HG03280 (cell line): ENCODE measurements at regions not wholly inside any gene's neighbourhood (a gene's known extent, or its start where the extent isn't known, plus 50 kb on each side); places are given as distances from the start of the nearest gene placed in this dataset.

ENCODE experiments used
- ATAC-seq: cut with Tn5 transposase; IDR thresholded peaks from one replicate; pipeline ENCODE4 v1.9.1; 2021; ENCODE audit warnings: mild to moderate bottlenecking, moderate library complexity; ENCODE audit not compliant: unreplicated experiment

DNA sequence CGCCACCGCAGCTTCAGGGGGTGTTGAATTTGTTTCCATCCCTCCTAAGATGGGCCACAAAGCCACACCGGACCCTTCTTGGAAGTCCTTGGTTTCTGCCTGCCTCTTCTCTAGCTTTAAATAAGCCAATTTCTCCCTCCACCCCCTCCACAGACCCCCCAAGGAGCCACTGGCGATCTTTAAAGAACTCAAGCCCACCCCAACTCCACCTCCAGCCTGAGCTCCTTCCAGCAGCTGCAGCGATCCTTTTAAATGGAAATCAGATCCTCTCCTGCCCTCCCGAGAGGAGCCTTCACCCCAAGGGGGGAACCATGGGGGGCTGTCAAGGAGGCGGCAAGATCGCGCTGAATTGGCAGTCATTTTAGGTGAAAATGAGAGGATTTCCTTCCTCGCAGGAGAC lies 133.1 kb downstream of the NCOR2 start:
- ATAC-seq: no peak

DNA sequence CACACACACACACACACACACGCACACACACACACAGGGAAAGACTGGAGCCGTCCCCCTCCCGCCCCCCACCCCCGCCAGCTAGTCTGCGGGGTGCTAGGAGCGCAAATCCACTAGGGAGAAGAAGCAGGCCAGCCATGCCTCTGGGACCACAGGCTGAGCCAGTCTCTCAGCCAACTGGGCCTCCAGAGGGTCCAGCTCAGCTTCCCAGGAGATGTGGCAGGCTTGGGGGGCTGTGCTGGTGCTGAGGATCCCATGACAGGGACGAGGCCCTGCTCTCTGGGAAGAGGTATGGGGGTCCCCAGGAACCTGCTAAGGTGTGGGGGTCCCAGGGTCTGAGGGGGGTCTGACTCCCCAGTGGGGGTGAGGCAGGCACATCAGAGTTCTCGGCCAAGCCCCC lies 133.5 kb downstream of the NCOR2 start:
- ATAC-seq: no peak

DNA sequence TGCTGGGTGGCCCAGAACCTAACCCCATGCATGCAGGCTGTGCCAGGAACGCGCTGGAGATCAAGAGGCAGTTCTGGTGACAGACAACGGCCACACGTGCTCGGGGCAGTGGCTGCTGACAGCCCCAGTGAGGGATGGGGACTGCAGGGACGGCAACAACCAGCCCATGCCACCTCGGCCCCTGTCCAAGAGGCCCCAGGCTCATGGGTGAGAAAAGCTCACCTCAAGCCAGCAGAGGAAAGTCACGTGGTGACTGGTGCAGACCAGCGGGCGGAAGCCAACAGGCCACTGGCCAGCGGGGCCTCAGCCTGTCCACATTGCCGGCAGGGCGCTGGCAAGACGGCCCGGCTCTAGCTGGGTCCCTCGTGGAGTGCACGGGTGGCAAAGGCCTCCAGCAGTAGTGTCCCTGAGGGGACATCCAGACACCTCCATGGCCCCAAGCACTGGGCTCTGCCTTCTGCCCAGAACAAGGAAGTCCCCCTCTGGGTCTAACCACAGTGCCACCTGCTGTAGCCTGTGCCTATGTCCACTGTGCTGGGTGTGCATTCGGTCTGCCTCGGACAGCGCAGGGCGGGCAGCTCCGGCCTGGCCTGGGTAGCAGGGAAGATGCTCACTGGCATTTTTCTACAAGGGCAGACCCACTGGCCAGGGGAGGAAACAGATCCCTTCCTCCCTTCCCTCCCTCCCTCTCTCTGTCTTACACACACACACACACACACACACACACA lies 134.1 kb downstream of the NCOR2 start:
- ATAC-seq: no peak

DNA sequence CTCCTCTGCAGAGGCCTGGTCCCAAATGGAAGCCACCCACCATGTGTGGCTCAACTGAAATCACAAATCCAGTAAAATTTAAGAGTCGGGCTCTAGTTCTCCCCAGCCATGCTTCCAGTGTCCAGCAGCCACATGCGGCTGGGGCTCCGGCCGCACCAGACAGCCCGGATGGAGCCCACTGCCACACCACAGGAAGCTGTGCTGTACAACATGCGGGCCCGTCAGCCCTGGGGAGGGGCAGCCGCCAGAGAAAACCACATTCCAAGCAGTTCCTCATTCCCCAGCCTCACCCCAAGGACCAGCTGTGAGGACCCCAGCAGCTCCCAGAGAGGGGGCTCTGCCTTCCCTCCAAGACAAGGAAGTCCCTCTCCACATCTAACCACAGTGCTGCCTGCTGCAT lies 135.0 kb downstream of the NCOR2 start:
- no peak for ATAC-seq

DNA sequence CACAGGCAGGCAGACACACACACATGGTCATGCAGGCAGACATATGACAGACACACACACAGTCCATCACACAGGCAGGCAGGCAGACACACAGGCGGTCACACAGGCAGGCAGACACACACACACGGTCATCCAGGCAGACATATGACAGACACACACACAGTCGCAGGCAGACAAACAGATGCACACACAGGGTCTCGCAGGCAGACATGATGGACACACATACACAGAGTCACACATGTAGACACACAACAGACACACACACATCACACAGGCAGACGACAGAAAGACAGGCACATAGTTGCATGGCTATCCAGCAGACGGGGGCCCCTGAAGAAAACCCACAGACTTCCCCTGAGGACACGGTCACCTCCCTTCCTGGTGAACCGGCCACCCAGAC lies 135.4 kb downstream of the NCOR2 start:
- ATAC-seq: no peak

DNA sequence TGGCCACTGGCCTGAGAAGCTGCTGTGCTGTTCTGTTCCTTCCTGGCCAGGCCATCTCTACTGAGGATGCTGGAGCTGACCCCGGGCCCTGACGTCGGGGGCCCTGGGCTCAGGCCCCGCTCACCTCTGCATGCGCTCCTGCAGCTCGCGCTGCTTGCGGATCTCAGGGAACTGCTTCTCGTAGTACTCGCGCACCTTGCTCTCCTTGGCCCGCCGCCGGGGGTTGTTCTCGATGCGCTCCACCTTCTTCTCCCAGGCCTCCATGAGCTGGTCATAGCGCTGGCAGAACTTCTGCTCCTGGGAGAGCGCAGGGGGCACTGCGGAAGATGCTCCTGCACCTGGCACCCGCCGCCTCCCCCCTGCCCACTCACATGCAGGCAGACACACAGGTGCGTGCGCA lies 135.6 kb downstream of the RFLNA start:
- no peak for ATAC-seq

DNA sequence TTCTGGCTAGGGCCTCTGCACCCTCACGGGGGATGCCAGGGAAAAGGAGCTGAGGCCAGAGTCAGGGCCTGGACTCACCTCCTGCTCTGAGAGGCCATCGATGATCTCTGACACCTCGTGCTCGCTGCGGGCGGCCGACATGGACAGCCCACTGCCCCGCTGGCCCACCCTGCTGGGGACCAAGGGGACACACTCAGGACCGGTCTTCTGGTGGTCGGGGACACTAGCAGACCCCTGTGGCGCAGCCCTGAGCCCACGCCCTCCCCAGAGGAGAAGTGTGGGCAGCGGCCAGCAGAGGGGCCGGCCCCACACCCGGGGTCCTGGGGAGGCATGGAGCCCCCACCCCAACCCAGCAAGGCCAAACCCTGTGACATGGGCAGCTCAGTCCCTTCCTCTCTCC lies 134.6 kb downstream of the RFLNA start:
- no peak for ATAC-seq

DNA sequence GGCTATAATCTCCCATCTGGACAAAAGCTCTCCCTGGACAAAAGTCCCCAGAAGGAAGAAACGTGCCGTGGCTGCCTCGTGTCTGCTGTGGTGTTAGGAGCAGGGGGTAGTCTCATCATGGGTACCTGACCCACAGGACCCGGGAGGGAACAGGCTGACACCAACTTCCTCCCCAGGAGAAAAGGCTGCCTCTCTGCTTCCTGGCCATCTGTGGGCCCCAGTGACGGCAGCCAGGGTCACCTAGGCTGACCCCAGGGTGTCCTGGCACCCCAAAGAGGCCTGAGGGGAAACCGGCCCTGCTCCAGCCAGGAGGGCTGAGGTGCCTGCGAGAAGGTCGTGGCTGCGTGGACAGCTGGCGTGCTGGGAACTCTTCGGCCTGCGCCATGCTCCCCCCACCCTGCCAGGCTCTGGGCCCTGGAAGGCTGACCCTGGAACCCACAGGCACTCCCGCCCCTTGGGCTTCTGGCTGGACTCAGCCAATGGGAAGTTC lies 133.9 kb downstream of the RFLNA start:
- no peak for ATAC-seq

DNA sequence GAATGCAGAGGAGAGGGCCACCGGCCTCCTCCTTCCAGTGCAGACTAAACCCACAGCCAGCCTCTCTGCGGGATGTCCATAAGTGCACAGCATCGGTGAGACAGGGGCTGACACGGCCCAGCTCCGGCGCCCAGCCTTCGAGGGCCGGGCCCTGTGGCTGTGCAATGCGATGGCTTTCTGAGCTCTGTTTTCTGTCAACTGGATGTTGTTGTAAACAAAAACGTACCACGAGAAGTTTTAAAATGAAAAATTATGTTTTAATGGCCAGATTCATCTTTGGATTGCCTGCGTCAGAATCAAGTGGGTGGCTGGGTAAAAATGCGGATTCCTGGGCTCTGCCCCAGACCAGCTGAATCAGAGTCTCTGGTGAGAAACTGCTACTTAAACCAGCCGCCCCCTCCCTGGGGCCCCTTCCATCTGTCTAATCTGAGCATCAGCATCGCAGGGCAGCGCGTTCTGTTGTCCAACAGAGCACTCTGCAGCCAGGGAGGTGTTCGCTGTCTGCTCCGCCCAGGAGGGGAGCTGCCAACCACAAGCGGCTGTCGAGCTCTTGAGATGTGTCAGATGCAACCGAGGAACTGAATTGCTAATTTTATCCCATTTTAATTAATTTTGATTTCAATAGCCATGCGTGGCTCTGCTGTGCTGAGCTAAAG lies 133.4 kb downstream of the RFLNA start:
- ATAC-seq: no peak

DNA sequence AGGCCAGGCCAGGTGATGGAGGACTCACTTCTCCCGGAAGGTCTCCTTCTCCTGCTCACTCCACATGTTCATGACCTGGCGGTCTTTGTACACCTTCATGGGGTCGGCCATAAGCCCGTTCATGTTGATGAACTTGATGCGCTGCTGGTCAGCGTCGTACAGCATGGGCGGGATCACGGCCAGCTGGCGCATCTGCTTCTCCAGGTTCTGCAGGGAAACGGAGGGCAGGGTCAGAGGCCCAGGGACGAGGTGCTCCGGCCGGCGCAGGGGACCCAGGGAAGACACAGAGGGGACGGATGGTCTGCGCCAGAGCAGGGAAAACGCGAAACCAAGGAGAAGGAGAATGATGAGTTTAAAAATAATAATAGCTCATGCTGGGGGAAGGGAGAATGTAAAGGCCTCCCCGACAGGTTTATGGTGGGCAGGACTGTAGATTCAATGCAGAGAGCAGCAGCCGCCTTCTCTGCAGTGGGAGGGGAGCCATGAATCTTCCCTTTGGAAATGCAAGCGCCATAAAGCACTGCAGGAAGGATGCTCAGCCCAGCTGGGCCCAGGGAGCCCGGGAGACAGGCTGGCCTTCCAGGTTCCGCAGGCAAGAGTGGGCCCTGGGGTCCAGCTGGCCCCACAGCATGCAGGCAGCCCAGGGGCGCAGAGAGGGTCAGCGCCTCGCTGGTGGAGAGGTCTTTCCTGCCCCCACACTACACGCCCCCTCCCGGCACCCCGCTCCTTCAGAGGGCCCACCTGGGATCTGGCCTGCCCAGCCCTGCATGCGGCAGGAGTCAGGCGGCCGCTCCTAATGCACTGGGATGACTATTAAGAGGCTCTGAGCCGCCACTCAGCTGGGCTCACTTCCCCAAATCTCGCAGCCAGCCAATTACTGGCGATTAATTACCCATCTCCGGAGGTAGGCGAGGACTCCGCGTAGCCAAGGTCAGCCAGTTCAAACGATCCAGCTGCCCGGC lies 132.0 kb downstream of the RFLNA start:
- no peak for ATAC-seq

DNA sequence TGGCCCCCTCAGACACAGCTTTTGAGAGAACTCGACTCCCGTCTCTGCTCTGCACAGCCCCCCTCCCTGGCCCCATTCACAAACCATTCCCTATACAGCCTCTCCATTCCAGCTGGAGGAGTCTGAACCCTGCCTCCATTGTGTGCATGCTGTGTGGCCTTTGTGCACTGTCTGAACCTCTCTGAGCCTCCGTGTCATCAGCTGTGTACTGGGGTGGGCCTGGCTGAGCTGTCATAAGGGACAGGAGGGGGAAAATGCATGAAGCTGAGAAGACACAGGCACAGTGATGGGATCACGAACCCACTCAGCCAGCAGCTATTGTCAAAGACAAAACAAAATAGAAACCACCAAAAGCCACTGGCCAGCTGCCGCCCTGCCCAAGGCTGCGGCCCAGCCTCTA lies 130.8 kb downstream of the RFLNA start:
- no peak for ATAC-seq

DNA sequence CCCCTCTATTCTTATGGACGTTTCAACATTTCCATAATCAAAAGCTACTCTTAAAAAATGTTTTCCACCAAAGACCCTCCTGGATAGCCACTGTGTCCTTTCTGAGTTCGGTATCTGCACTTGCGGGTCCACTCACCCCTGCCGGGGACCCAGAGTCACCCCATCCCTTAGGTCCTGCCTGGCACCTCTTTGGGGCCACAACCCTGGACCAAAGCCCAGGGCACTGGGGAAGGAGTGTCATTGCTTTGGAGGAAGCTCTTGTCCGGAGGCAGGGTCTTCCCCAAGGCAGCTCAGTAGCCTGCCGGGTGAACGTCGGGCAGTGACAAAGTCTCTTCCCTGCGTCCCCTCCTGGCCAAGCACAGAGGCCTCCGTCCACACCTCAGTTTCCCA lies 129.6 kb downstream of the RFLNA start:
- ATAC-seq: no peak

DNA sequence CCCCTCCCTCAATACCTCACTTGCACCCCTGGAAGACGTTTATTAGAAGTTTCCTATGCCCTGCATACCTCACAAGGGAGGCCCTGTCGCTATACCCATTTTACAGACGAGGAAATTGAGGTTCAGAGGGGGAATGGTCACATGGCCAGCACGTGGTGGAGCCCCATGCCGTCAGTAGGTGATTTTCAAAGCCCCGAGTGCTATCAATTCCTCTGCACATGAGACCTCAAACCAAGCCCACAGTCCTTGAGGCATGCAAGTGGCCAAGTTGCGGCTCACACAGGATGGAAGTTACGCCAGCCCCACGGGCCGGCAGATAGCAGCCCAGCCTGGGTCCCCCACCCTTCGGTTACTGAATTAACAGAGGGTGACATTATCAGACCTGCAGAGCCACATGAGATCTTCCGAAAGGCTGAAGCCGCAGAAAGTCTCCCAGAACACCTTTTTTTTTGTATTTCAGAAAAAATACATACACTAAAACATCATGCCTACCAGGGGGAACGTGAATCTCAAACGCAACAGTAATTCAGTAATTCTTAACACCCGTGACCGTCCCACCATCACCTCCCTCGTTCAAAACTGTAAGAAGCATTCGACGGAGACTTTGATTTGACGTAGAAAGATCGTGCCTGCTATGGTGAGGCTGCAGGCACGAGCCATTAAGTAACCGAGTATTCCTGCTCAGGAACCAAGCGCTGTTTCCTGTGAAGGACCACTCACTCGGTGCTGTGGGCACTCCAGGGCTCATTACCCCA lies 129.0 kb downstream of the RFLNA start:
- no peak for ATAC-seq

DNA sequence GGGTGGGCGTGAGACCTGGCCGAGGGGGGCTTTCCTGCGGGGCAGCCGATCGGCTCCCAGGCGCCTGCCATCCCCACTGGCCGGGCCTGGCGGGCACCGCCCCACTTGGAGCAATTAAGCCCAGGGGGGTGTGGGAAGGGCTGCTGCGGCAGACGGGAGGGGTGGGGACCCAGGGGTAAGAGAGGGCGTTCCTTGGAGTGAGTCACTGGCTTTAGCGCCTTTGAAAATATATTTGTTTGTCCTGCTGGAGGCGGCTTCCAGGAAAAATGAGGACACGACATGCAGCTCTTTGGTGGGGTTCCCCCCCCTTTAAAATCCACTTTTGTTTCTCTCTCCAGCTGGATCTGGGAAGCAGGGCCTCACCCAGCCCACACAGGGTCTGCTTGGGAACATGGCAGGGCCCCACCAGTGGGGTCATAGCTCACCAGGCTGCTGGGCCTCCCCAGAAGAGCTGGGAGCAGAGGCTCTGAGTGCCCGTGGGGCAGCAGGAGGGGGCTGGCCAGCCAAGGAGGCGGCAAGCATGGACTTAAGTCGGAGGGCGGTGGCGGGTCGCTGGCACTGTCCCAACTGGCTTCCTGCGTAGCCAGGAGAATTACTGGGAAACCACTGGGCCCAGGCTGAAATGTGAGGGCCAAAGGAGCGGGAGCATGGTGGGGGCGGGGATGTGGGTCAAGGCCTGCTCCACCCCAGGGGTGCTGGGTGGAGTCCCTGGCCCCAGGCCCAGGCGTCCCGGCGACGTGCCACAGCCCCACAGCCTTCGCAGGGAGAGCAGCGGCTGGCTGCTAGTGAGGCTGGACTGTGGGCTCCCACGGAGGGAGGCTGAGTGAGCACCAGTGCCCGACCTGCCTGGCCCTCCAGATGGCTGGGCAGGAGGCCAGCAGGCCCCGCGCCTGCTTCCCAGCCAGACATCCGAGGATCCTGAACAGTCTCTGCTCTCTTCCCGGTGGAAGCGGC lies 128.0 kb downstream of the RFLNA start:
- ATAC-seq: no peak

DNA sequence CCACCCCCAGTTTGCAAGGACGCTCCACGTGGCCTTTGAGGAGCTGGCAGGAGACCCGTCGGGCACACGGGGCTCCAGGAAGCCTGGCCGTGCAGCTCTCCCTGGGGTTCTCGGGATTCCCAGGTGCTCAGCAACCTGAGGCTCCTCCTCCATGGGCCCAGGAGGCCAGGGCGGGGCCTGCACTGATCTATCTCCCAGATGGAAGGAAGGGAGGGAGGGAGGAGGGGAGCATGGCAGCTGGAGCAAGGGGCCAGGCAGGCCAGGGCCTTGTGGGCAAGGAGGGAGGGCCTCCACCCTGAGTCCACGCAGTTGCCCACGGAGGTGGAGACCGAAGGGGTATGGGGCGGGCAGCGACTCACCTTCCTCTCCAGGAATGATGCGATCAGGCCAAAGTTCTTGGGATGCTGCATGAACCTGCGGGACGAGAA lies 127.3 kb downstream of the RFLNA start:
- ATAC-seq: no peak

DNA sequence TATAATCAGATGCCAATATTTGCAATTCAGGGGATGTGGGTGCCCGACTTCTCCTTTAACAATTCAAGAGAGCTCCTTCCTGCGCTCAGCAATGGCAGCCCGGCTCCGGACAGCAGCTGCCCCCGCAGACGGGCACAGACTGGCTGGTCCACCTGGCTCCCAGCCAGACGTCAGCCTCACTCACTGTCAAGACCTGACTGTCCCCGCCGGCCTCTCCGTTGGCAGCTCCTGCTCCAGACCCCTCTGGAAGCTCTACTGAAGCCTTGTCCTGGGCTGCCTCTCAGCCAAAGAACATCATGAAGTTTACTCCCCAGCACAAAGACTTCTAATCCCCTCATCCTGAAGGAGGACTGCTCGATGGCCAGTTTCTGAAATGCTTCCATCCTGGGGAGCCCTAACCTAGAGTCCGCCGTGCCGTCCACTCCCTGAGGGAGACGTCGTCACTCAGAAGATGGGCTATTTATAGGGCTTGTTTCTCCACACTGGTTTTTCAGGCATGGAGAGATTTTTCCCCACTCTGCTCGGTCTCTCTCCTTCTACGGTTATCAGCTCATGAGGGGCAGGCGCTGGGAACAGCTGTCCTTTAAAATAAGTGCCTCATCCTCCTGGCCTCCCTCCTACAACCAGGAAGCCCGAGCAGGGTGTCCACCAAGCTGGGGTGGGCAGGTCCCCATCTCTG lies 126.2 kb downstream of the RFLNA start:
- ATAC-seq: no peak

DNA sequence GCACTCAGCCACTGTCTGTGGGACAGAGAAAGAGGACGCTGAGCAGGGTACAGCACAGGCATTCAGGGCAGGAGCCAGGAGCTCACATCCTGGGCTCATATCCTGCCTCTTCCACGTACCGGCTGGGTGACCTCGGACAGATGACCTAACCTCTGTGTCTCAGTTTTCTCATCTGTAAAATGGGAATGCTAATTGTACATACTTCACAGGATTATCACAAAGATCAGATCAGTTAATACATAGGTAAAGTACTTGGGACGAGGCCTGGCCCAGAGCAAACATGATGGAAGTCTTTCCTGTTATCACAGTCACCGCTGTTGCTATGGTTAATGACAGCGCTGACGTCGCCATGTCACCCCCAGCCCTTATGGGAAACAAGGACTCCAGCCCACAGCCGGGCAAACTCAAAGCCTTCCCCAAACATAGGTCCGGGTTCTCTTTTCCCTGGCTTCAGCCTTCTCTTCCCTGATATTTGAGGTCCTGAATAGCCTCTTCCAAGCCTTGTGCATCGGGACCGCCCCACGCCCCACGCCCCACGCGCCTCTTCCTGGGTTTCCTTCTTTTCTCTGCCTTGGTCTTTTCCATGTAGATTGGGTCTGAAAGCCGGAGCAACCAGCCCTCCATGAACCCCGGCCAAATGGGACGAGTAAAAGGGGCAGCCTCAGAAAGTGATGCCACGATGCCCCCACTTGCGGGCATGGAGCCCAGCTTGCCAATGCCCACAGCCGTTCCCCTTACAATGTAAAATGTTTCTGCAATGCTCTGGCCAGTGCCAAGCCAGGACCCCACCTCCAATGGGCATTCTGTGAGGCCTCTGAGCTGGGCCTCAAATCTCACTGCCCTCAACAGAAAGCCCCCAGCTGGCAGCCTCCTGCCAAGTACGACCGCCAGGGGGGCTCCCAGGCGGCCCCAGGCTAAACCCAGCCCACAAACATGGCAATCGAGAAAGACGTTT lies 125.4 kb downstream of the RFLNA start:
- no peak for ATAC-seq
